Activated naive CD8-positive, alpha-beta T cell treated with anti-CD3 and anti-CD28 coated beads, Interleukin-2, amount 50 U/mL, for 24 hours (primary cell): ENCODE measurements at regions not wholly inside any gene's neighbourhood (a gene's known extent, or its start where the extent isn't known, plus 50 kb on each side); places are given as distances from the start of the nearest gene placed in this dataset.

Experiments used
- ATAC-seq: fragments of 150-1000 bp; cut with Tn5 transposase; one replicate; pipeline ENCODE4 v1.10.0; 2021
- DNase-seq: peaks from one replicate; pipeline ENCODE4 v3.0.0; 2021
- H3K27ac Mint-ChIP-seq: one replicate; pipeline ENCODE4 v1.8.0; 2021; ENCODE audit warnings: mild to moderate bottlenecking, mixed read lengths
- H3K27me3 Mint-ChIP-seq: one replicate; pipeline ENCODE4 v1.8.0; 2021; ENCODE audit warnings: mixed read lengths
- H3K36me3 Mint-ChIP-seq: one replicate; pipeline ENCODE4 v1.8.0; 2021; ENCODE audit warnings: low read depth, mixed read lengths
- H3K4me1 Mint-ChIP-seq: one replicate; pipeline ENCODE4 v1.8.0; 2021; ENCODE audit warnings: mixed read lengths
- H3K4me3 Mint-ChIP-seq: one replicate; pipeline ENCODE4 v1.8.0; 2021; ENCODE audit warnings: mild to moderate bottlenecking, moderate library complexity, mixed read lengths
- H3K9me3 Mint-ChIP-seq: one replicate; pipeline ENCODE4 v1.8.0; 2021; ENCODE audit warnings: mixed read lengths

- Mint-ChIP-seq H3K36me3 (no peaks in the 10 kb centered on the region), H3K27me3 (peaks cover 89% of the 10 kb centered on the region), H3K27ac (no peak overlapping the region), H3K9me3 (no peaks in the 10 kb centered on the region), H3K4me3 (peak overlapping the region; percentile 49), H3K4me1 (peaks cover 40% of the 10 kb centered on the region)
- no peak for DNase-seq
- ATAC-seq = no peak
These were observed 128.0 kb upstream of the DPYD start for GRCh38 chr1:98048751-98049325.

GRCh38 chr1:98048244-98048643, 127.4 kb upstream of the DPYD start:
- no peak overlapping the region for H3K27ac Mint-ChIP-seq

GRCh38 chr1:98047171-98047570, 126.3 kb upstream of the DPYD start:
- Mint-ChIP-seq H3K36me3 (no peaks in the 10 kb centered on the region), H3K9me3 (no peaks in the 10 kb centered on the region), H3K27ac (no peak overlapping the region), H3K4me3 (no peak overlapping the region), H3K4me1 (peaks cover 29% of the 10 kb centered on the region), H3K27me3 (peaks cover 87% of the 10 kb centered on the region)
- no peak for DNase-seq
- no peak for ATAC-seq

More at GRCh38 chr1:98048244-98048643, 127.4 kb upstream of the DPYD start:
- Mint-ChIP-seq H3K27me3 (peaks cover 90% of the 10 kb centered on the region), H3K4me3 (peak overlapping the region; percentile 18), H3K36me3 (no peaks in the 10 kb centered on the region), H3K9me3 (no peaks in the 10 kb centered on the region), H3K4me1 (peaks cover 37% of the 10 kb centered on the region)
- ATAC-seq (peak; percentile 64), DNase-seq (peak; percentile 73)

DNA sequence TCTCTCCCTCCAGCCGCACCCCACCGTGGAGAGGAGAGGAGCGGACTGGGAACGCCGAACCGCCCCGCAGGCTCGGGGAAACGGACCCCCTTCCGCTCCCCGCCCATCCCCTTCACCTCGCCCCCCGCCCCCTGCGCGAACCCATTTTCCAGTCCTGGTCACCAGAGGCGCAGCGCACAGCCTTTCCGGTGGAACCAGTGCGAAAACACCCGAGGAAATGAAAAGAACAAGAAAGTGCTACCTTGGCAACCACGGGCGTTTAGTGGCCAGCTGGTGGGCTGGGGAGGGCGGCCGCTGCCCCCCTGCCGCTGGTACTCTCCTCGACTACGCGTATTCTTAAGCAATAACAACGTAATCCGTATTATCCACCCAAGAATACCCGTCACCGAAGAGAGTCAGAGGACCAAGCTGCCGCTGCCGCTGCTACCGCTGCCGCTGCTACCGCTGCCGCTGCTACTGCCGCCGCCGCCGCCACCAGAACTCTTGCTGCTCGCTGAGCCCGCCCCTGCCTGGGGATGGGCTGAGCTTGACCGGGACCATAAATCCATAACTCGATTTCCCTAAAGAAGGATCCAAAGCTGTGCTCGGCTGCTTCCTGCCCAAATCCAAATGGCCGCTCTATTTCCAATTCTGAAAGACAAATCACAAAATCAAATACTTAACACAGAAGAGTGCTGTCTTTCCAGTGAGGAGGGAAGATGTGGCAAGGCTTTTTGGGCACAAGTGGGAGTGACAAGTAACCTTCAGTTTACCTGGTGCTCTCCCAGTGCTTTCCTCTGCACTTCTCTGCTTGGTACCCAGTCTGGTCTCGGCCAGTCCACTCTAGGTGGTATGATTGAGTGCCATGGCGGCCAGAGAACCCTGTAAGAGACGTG, 125.2 kb upstream of the DPYD start:
- no peaks in the 10 kb centered on the region for H3K9me3 Mint-ChIP-seq
- DNase-seq (peak; percentile 16), ATAC-seq (peak; percentile 43)
- H3K4me3 Mint-ChIP-seq = peak overlapping the region; percentile 78
- H3K4me1 Mint-ChIP-seq = peaks cover 29% of the 10 kb centered on the region
- H3K36me3 Mint-ChIP-seq = no peaks in the 10 kb centered on the region
- H3K27me3 Mint-ChIP-seq = peaks cover 76% of the 10 kb centered on the region
- H3K27ac Mint-ChIP-seq = no peak overlapping the region

DNA sequence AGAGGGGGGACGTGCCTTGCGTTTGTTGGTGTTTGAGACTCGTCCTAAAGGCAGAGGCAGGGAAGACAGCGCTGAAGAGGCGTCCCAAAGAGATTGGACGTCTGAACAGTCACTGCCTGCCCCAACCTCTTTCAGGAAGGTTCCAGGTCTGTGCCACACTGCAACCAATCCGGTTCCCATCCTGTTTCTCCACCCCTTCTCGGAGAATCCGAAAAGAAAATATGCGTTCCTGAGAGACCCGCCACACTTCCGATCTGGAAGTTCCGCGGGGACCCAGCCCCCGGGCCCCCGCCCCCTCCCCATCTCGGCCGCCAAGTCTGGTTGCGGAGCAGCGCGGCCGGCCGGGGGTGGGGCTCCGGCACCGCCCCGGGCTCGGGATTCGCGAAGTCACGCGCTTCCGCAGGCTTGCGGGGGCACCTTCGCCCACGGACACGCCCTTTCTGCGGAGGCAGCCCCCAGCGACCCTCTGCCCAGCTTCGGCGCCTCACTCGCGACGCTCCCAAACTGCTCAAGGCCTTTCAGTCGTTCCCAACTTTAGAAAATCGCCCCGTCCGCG, 124.5 kb upstream of the DPYD start:
- peaks cover 76% of the 10 kb centered on the region for H3K27me3 Mint-ChIP-seq
- H3K9me3 Mint-ChIP-seq = no peaks in the 10 kb centered on the region
- H3K4me3 Mint-ChIP-seq = peak overlapping the region; percentile 78
- H3K4me1 Mint-ChIP-seq = peaks cover 29% of the 10 kb centered on the region
- no peak overlapping the region for H3K27ac Mint-ChIP-seq
- DNase-seq (no peak), ATAC-seq (peak; percentile 39)
- H3K36me3 Mint-ChIP-seq = no peaks in the 10 kb centered on the region

GRCh38 chr1:98044766-98045165, 123.9 kb upstream of the DPYD start:
- H3K27ac Mint-ChIP-seq = no peak overlapping the region
- ATAC-seq (no peak), DNase-seq (no peak)
- peaks cover 71% of the 10 kb centered on the region for H3K27me3 Mint-ChIP-seq
- H3K4me1 Mint-ChIP-seq = peaks cover 29% of the 10 kb centered on the region
- no peaks in the 10 kb centered on the region for H3K36me3 Mint-ChIP-seq
- no peaks in the 10 kb centered on the region for H3K9me3 Mint-ChIP-seq
- peak overlapping the region; percentile 76 for H3K4me3 Mint-ChIP-seq

DNA sequence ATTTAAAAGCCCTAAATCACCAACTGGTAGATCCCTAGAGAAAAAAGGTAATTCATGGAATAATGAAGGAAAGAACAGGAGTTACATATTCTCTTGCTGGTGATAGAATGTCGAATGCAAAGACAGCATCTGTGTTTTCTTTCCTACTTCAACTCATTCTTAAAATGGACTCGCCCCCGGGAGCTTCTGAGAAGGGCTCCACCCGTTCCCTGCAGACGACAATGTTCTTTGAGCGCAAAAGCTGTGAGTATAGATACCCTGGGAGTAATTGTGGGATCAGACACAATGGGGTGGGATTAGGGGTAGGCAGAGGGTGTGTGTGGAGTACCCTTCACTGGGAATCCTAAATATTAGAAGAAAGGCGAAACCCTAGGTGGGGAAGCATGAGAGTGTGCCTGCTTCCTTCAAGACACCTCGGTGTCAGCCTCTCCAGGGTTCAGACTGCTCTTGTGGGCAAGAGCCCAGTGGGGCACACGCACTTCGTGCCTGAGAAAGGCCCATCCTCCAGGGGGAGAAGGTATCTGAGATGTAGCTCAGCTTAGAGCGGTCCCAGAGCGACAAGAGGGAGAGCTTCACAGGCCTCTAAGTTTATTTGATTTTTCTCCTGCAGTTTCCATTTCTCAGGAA, 123.3 kb upstream of the DPYD start:
- no peaks in the 10 kb centered on the region for H3K36me3 Mint-ChIP-seq
- ATAC-seq = no peak
- DNase-seq = no peak

GRCh38 chr1:98035602-98036002, 114.8 kb upstream of the DPYD start:
- peaks cover 6% of the 10 kb centered on the region for H3K4me1 Mint-ChIP-seq
- no peak overlapping the region for H3K4me3 Mint-ChIP-seq
- H3K9me3 Mint-ChIP-seq = no peaks in the 10 kb centered on the region
- H3K27ac Mint-ChIP-seq = no peak overlapping the region
- H3K27me3 Mint-ChIP-seq = peaks cover 13% of the 10 kb centered on the region
- H3K36me3 Mint-ChIP-seq = no peaks in the 10 kb centered on the region
- ATAC-seq = no peak
- no peak for DNase-seq

More for the DNA sequence above, 123.3 kb upstream of the DPYD start:
- Mint-ChIP-seq H3K9me3 (no peaks in the 10 kb centered on the region), H3K4me1 (peaks cover 25% of the 10 kb centered on the region), H3K4me3 (peak overlapping the region; percentile 76), H3K27ac (no peak overlapping the region), H3K27me3 (peaks cover 65% of the 10 kb centered on the region)

GRCh38 chr1:98034505-98034904, 113.7 kb upstream of the DPYD start:
- Mint-ChIP-seq H3K27me3 (peaks cover 11% of the 10 kb centered on the region), H3K36me3 (no peaks in the 10 kb centered on the region), H3K9me3 (no peaks in the 10 kb centered on the region), H3K27ac (no peak overlapping the region), H3K4me1 (peaks cover 10% of the 10 kb centered on the region), H3K4me3 (no peak overlapping the region)
- DNase-seq (no peak), ATAC-seq (no peak)

DNA sequence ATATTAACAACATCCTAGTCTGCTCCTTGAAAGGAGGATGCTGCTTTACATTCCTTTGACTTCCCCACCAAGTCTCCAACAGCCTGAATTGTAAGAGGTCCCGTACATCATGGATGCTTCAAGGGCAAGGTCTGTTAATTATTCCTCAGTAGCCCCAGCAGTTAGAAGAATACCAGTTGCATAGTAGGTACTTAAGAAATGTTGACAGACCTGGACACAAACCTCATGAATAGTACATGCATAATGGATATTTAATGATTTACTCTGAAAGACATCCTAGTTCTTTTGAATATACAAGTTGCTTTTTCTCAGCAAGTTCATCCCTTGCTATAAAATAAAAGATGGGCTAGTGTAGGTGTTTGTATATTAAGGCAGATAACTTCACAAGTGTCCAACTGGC, 112.1 kb upstream of the DPYD start:
- H3K36me3 Mint-ChIP-seq = no peaks in the 10 kb centered on the region
- ATAC-seq (no peak), DNase-seq (no peak)
- H3K4me1 Mint-ChIP-seq = peaks cover 10% of the 10 kb centered on the region
- H3K27me3 Mint-ChIP-seq = peaks cover 11% of the 10 kb centered on the region
- H3K4me3 Mint-ChIP-seq = no peak overlapping the region
- H3K9me3 Mint-ChIP-seq = no peaks in the 10 kb centered on the region
- H3K27ac Mint-ChIP-seq = no peak overlapping the region

- no peak overlapping the region for H3K4me3 Mint-ChIP-seq
- H3K27me3 Mint-ChIP-seq = peaks cover 11% of the 10 kb centered on the region
- no peaks in the 10 kb centered on the region for H3K36me3 Mint-ChIP-seq
- no peaks in the 10 kb centered on the region for H3K9me3 Mint-ChIP-seq
- DNase-seq (no peak), ATAC-seq (no peak)
- H3K4me1 Mint-ChIP-seq = peaks cover 14% of the 10 kb centered on the region
- no peak overlapping the region for H3K27ac Mint-ChIP-seq
These were observed 110.1 kb upstream of the DPYD start for GRCh38 chr1:98030976-98031375.

DNA sequence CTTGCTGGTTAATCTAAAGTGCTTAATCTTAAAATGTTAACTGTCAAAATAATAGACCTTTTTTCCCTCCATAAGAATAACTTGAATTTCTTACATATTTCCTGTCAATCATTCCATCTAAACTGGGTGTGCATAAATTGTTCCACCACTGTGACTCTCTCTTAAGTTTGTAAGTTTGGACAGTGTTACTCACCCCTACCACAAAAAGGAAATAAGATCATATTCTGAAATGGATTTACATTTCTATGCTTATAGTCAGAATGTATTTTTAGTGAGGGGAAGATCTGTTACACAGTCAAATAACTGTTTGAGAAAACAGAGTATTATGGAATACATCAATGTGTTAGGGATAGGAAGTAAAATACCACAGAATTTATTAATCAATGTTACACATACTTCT, 109.6 kb upstream of the DPYD start:
- H3K4me1 Mint-ChIP-seq = peaks cover 14% of the 10 kb centered on the region
- H3K4me3 Mint-ChIP-seq = peak overlapping the region; percentile 17
- peak overlapping the region; percentile 65 for H3K27ac Mint-ChIP-seq
- DNase-seq (no peak), ATAC-seq (peak; percentile 93)
- no peaks in the 10 kb centered on the region for H3K36me3 Mint-ChIP-seq
- peaks cover 11% of the 10 kb centered on the region for H3K27me3 Mint-ChIP-seq
- H3K9me3 Mint-ChIP-seq = no peaks in the 10 kb centered on the region

DNA sequence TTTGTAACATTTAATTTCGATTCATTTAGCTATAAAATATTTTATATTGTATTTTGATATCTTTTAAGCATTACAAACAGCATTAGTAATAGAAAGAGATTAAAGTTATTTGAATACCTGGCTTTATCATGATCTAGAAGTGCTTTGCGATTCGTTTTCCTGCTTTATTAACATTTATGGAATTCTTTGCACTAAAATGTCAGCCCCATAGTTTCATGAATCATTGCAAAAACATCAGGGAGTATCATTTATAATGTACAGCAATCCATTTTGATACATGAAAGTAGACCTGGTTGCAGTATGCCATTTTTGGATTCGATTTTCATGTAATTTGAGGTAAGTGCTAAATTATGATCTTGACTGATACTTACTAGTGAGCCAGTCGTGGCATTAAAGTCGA, 108.0 kb upstream of the DPYD start:
- H3K4me1 Mint-ChIP-seq = peaks cover 14% of the 10 kb centered on the region
- H3K27ac Mint-ChIP-seq = no peak overlapping the region
- no peaks in the 10 kb centered on the region for H3K36me3 Mint-ChIP-seq
- peaks cover under 1% of the 10 kb centered on the region for H3K27me3 Mint-ChIP-seq
- no peaks in the 10 kb centered on the region for H3K9me3 Mint-ChIP-seq
- no peak for DNase-seq
- no peak for ATAC-seq
- no peak overlapping the region for H3K4me3 Mint-ChIP-seq

- DNase-seq (no peak), ATAC-seq (no peak)
- Mint-ChIP-seq H3K27ac (no peak overlapping the region), H3K27me3 (no peaks in the 10 kb centered on the region), H3K9me3 (no peaks in the 10 kb centered on the region), H3K4me3 (no peak overlapping the region), H3K36me3 (no peaks in the 10 kb centered on the region), H3K4me1 (peaks cover 14% of the 10 kb centered on the region)
These were observed 106.4 kb upstream of the DPYD start for GRCh38 chr1:98027103-98027705.
